ENCODE measurements at regions not wholly inside any gene's neighbourhood (a gene's known extent, or its start where the extent isn't known, plus 50 kb on each side); places are given as distances from the start of the nearest gene placed in this dataset.

DNA sequence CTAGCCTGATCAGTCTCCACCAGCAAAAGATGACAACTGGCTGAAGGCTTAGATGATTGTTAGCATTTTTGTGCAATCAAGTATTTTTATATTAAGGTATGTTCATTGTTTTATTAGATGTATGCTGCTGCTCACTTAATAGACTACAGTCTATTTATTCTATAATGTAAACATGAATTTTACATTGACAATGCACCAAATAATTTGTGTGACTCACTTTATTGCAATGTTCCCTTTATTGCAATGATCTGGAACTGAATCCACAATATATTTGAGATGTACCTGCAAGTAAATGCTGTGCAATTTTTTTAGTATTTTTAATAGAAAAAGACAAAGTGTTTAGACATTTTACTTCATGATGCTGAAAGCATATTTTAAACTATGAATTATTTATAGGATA, 896.5 kb downstream of the AMY1C start:
- TF ChIP-seq, protein P1, sequence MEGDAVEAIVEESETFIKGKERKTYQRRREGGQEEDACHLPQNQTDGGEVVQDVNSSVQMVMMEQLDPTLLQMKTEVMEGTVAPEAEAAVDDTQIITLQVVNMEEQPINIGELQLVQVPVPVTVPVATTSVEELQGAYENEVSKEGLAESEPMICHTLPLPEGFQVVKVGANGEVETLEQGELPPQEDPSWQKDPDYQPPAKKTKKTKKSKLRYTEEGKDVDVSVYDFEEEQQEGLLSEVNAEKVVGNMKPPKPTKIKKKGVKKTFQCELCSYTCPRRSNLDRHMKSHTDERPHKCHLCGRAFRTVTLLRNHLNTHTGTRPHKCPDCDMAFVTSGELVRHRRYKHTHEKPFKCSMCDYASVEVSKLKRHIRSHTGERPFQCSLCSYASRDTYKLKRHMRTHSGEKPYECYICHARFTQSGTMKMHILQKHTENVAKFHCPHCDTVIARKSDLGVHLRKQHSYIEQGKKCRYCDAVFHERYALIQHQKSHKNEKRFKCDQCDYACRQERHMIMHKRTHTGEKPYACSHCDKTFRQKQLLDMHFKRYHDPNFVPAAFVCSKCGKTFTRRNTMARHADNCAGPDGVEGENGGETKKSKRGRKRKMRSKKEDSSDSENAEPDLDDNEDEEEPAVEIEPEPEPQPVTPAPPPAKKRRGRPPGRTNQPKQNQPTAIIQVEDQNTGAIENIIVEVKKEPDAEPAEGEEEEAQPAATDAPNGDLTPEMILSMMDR (IDR thresholded peaks at IDR 0.05), result no peak
- no peak for TF ChIP-seq POLR2A (IDR thresholded peaks at IDR 0.05)
